GM18861 (cell line): ENCODE measurements at regions not wholly inside any gene's neighbourhood (a gene's known extent, or its start where the extent isn't known, plus 50 kb on each side); places are given as distances from the start of the nearest gene placed in this dataset.
"Not testable (repeated sequence)": the region's sequence is repeated elsewhere in the genome, so short reads cannot be mapped to it uniquely, and the experiment has no call there.

Experiments
- ATAC-seq: cut with Tn5 transposase; IDR thresholded peaks from one replicate; pipeline ENCODE4 v1.9.1; 2021; ENCODE audit not compliant: unreplicated experiment

- peak; percentile 57 for ATAC-seq
Measured at GRCh38 chr12:124126950-124127655, 154.1 kb downstream of the ZNF664 start.

- ATAC-seq, result no peak
Measured at GRCh38 chr12:124129132-124129531, 156.1 kb downstream of the ZNF664 start.

DNA sequence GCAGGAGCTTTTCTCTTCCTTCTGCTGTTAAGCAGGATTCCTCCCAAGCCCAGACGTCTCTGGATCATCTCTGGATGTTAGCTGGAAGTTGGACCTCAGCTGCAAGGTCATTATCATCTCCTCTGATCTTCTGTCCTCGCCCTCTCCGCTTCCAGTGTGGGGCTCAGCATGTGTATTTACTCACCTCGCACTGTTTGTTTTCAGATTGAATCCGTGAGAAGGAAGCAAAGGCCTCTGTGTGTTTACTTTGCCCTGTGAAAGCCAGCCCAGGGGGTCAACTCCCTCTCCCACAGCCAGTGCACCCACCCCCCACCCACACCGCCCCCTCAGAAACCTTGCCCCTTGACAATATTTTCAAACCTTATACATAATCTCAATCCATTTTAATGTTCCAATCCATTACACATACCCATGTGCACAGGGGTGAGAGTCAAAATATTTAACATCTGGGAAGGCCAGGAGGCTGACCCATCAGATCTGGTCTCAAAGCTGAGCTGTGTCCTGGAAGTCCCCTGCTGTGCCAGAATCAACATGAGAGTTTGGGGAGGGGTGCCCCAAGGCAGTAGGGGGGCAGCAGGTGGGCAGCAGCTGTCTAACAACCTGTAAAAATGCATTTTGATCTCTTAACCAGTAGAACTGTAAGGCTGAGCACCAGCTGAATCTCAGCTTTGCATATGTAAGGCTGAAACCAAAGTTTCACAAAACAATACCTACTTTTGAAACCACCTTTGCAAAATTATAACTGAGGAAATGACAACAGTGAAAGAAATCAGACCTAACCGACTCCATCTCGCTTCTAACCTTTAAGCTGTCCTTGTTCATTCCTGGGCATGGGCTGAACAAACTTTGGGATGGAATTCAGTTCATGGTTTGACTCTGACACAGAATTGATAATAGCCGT lies 157.9 kb downstream of the ZNF664 start:
- peak; percentile 58 for ATAC-seq

DNA sequence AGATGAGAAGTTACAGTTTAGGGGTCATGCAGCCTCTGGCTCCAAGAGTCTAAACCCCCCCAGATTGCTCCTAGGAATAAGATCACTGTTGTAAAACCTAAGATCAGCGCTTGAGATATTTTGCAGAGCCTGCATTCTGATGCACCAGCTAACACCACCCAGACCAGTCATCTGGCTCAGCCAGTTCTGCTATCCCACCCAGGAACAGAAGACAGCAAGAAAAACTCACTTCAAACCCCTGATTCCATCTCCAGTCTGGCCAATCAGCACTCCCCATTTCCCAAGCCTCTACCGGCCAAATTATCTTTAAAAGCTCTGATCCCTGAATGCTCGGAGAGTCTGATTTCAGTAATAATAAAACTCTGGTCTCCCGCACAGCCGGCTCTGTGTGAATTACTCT lies 158.6 kb downstream of the ZNF664 start:
- ATAC-seq, result no peak

GRCh38 chr12:124132530-124132929 lies 159.5 kb downstream of the ZNF664 start:
- ATAC-seq, result no peak

DNA sequence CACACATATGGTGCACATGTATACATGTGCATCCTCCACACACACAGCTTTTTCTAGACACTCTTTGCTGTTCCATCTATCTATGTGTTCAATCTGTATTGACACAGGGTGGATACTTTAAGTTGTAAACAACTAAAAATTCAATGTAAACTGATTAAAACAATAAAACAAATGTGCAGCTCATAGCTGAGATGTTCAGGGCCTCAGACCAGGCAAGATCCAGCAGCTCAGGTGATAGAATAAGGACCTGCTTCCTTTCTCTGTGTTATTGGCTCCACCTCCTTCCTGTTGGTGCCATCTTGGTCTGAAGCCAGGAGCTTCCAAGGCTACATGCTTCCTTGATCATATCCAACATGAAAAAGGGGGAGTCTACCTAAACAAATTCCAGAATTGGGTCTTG lies 158.1 kb upstream of the RFLNA start:
- no peak for ATAC-seq

DNA sequence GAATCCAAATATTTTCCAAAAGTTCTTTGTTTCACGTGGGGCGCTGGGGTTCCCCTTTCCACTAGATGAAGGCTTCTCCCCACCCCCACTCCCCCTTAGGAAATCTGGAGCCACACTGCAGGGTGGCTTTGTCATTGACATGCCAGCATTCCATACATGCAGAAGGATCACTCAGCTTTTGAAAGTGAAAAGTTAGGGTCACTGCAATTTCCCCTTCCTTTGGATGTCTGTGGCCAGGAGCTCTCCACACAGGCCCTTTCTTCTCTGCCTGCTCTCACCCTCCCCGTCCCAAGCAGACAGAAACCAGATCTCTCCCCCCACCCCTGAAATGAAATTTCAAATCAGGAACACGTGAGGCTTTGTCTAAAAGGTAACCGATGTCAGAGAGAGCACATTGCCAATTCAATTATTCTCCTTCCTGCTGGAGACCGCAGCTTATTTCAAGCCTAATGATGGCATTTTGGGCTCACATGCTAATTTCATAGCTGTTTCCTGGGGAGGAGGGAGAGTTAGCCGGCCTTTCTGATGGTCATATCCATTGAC lies 153.9 kb upstream of the RFLNA start:
- no peak for ATAC-seq

DNA sequence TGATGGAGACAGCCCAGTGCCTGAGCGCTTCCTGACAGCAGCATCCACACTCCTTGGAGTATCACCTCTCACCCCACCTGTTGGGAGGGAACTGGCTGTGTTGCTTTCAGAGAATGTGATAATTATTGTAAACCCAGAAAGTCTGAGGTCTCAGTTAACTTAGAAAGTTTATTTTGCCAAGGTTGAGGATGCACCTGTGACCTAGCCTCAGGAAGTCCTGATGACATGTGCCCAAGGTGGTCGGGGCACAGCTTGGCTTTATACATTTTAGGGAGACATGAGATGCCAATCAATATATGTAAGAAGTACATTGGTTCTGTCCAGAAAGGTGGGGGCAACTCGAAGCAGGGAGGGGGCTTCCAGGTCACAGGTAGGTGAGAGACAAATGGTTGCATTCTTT lies 153.3 kb upstream of the RFLNA start:
- not testable (repeated sequence) for ATAC-seq

GRCh38 chr12:124142395-124143035 lies 152.4 kb upstream of the RFLNA start:
- ATAC-seq, result no peak

GRCh38 chr12:124143726-124144125 lies 151.2 kb upstream of the RFLNA start:
- ATAC-seq, result no peak

GRCh38 chr12:124144531-124145194 lies 150.2 kb upstream of the RFLNA start:
- no peak for ATAC-seq

- no peak for ATAC-seq
Measured at GRCh38 chr12:124147027-124147426, 147.9 kb upstream of the RFLNA start.

DNA sequence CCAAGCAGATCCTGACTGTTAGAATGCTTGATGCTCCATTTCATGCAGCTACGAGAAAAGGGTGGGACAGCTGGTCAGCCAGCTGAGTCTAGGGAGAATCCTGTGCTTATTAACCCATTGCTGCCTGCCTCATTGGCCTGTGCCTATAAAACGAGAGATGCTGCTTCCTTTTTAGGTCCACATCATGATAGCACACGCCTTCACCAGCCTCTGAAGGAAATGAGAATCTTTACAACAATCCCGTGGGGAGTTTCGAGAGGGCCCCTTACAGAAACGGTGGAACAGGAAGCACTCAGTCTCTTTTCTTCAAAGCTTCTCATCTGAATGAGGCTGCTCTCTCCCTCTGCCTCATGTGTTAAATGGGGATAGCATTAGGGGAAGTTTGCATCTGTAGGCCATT lies 147.3 kb upstream of the RFLNA start:
- peak; percentile 59 for ATAC-seq

DNA sequence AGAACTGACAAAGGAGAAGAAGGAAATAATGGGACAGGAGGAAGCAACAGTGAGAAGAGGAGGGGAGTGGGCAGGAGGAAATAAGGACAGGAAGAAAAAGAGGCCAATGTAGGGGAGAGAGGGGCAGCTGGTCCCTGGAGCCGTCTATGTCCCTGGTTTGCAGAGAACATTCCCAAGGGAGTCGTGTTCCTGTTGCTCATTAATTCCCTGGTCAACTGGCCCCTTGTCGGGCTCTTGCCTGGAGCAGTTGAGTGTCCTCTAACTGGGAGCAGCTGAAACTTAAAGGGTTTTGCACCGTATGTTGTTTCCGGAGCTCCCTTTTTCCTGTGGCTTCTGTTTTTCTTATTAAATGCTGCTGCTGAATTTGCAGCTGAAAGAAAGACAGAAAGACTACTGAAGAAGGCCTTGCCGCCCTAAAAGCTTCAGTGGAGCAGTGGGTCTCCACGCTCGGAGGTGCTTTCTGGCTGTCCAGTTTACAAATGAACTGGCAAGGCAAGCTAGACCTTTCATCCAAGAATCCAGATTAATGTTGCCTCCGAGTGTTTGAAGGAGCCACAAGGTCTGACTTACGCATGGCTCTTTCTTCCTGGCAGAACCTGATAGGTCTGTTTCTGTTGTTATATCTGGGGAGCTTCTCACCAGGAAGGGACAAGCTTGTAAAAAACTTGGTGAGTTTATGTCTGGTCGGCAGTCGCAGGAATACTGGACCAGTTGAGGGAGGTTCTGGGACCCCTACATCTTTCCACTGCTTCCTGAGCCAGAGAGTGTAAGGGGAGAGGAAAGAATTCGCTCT lies 146.2 kb upstream of the RFLNA start:
- ATAC-seq, result no peak

DNA sequence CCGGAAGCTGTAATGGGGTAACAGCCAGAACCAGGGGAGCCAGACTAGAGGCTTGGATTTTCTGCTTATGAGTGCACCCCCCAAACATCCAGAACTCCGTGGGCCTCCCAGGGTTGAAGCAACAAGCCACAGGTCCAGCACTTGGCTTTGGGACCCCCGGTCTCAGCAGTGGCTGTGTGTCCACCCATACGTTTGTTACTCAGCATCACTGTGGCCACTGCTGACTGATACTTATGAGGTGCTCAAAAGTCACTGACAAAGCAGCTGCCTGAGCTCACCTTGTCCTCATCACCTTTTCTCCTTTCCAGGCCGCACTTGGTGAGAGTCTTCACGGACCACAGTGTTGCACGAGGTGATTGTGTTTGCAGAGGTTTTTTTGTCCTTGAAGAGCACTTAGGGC lies 145.6 kb upstream of the RFLNA start:
- no peak for ATAC-seq

- ATAC-seq, result no peak
Measured at GRCh38 chr12:124150168-124150567, 144.7 kb upstream of the RFLNA start.

DNA sequence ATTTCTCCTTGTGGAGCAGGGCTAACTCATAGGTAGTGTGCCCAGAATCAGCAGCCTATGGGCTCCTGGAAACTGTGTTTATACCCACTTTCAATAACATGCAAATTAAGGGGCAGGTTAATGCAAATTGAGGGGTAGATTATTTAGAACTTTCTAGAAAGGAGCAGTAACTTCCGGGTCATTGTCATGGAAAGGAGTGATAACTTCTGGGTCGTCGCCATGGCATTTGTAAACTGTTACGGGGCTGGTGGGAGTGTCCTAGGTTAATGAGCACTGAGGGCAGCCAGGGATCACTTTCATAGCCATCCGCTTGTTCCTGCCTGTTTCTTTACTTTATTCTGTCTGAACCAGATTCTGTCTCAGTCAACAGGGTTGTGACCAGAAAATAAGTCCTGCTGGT lies 143.3 kb upstream of the RFLNA start:
- ATAC-seq, result no peak

DNA sequence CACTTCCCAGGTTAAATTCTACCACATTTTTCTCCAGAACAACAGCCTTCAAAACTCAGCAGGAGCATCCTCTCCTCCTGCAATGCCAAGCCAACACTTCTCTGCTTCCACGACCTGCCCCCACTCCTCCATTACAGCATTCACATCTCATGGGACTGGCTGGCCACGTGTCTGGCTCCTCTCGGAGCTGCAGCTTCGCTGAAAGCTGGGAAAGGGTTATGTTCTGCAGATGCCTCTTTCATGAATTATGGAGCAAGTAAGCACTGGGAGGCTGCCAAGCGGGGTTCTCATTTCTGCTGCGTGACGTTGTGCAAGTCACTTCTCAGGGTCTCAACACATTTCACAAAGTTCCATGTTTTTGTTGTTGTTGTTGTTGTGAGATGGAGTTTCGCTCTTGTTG lies 142.2 kb upstream of the RFLNA start:
- no peak for ATAC-seq

GRCh38 chr12:124153392-124153791 lies 141.5 kb upstream of the RFLNA start:
- ATAC-seq, result no peak

GRCh38 chr12:124157406-124157805 lies 137.5 kb upstream of the RFLNA start:
- no peak for ATAC-seq
